ENCODE measurements at regions not wholly inside any gene's neighbourhood (a gene's known extent, or its start where the extent isn't known, plus 50 kb on each side); places are given as distances from the start of the nearest gene placed in this dataset.

DNA sequence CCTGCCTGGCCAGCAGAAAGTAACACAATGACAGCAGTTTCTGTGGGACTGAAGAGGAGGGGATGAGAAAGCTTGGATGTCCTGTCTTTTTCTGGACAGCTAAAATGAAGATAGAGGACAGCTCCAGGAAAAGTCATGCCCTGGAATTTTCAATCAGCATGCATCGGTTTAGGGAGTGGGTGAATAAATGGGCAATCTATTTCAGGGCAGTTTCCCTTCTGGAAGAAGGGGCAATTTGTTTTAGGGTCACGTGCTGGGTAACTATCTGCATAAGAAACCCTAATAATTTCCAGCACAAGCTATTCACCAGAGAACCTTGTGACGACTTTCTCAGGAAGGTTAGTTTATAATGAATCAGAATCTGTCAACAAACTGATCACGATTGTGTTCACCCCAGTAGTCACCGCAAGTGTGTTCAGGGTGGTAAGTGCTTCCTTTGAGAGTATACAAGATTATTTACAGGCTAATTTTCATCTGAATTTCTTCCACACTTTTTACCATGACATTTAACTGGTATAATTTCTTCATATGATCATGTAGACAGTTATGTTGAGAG, 318.0 kb upstream of the GBE1 start:
- TF ChIP-seq EZH2phosphoT487 (IDR thresholded peaks at IDR 0.05; ENCODE audit: insufficient read depth, low read depth), result no peak
- no peak for TF ChIP-seq EZH2 (IDR thresholded peaks at IDR 0.05; ENCODE audit: insufficient read depth, poor library complexity, severe bottlenecking)
